Rectal smooth muscle tissue (tissue), 1 donor: ENCODE measurements at regions not wholly inside any gene's neighbourhood (a gene's known extent, or its start where the extent isn't known, plus 50 kb on each side); places are given as distances from the start of the nearest gene placed in this dataset.

Experiments
- H3K27ac ChIP-seq: one replicate; pipeline ENCODE4 v1.7.0; 2013; ENCODE audit warnings: low read depth, low read length, inconsistent platforms
- H3K27me3 ChIP-seq: one replicate; pipeline ENCODE4 v1.7.0; 2013; ENCODE audit warnings: low read length; ENCODE audit not compliant: control insufficient read depth, insufficient read depth
- H3K36me3 ChIP-seq: one replicate; pipeline ENCODE4 v1.7.0; 2013; ENCODE audit warnings: low read length; ENCODE audit not compliant: control insufficient read depth, insufficient read depth
- H3K4me1 ChIP-seq: one replicate; pipeline ENCODE4 v1.7.0; 2013; ENCODE audit warnings: low read length; ENCODE audit not compliant: control insufficient read depth, insufficient read depth
- H3K4me3 ChIP-seq: one replicate; pipeline ENCODE4 v1.7.0; 2013; ENCODE audit warnings: low read length
- H3K9ac ChIP-seq: one replicate; pipeline ENCODE4 v1.7.0; 2013; ENCODE audit warnings: low read length

GRCh38 chr6:21648475-21649050 is 55.0 kb downstream of the SOX4 start:
- Histone ChIP-seq H3K27ac (no peak overlapping the region), H3K9ac (no peak overlapping the region), H3K4me1 (no peaks in the 10 kb centered on the region), H3K36me3 (no peaks in the 10 kb centered on the region), H3K27me3 (no peaks in the 10 kb centered on the region), H3K4me3 (no peak overlapping the region)

- Histone ChIP-seq H3K4me3 (no peak overlapping the region), H3K27me3 (no peaks in the 10 kb centered on the region), H3K36me3 (no peaks in the 10 kb centered on the region), H3K4me1 (no peaks in the 10 kb centered on the region), H3K9ac (no peak overlapping the region), H3K27ac (no peak overlapping the region)
Observed at GRCh38 chr6:21653323-21653722, 59.8 kb downstream of the SOX4 start.

- Histone ChIP-seq H3K4me1 (no peaks in the 10 kb centered on the region), H3K36me3 (no peaks in the 10 kb centered on the region), H3K27ac (no peak overlapping the region), H3K4me3 (no peak overlapping the region), H3K9ac (no peak overlapping the region), H3K27me3 (no peaks in the 10 kb centered on the region)
Observed at GRCh38 chr6:21653905-21654304, 60.4 kb downstream of the SOX4 start.

- no peak overlapping the region for H3K4me3 ChIP-seq
- H3K27me3 ChIP-seq: no peaks in the 10 kb centered on the region
- H3K4me1 ChIP-seq: no peaks in the 10 kb centered on the region
- no peak overlapping the region for H3K27ac ChIP-seq
- H3K36me3 ChIP-seq: no peaks in the 10 kb centered on the region
- no peak overlapping the region for H3K9ac ChIP-seq
Observed at GRCh38 chr6:21654361-21654760, 60.8 kb downstream of the SOX4 start.

GRCh38 chr6:21663966-21664313 is 70.4 kb downstream of the SOX4 start:
- Histone ChIP-seq H3K27me3 (peaks cover 9% of the 10 kb centered on the region), H3K27ac (no peak overlapping the region), H3K4me1 (peaks cover 4% of the 10 kb centered on the region), H3K4me3 (peak overlapping the region; percentile 84), H3K9ac (no peak overlapping the region), H3K36me3 (no peaks in the 10 kb centered on the region)

GRCh38 chr6:21664314-21665109 is 71.0 kb downstream of the SOX4 start:
- Histone ChIP-seq H3K27ac (no peak overlapping the region), H3K9ac (no peak overlapping the region), H3K36me3 (no peaks in the 10 kb centered on the region), H3K27me3 (peaks cover 9% of the 10 kb centered on the region), H3K4me1 (peaks cover 4% of the 10 kb centered on the region), H3K4me3 (peak overlapping the region; percentile 84)

- H3K4me1 ChIP-seq: peaks cover 4% of the 10 kb centered on the region
- H3K9ac ChIP-seq: no peak overlapping the region
- no peaks in the 10 kb centered on the region for H3K36me3 ChIP-seq
- H3K27me3 ChIP-seq: peaks cover 9% of the 10 kb centered on the region
- peak overlapping the region; percentile 84 for H3K4me3 ChIP-seq
- H3K27ac ChIP-seq: no peak overlapping the region
Observed at GRCh38 chr6:21665110-21665391, 71.5 kb downstream of the SOX4 start.

GRCh38 chr6:21665392-21666200 is 72.0 kb downstream of the SOX4 start:
- no peak overlapping the region for H3K27ac ChIP-seq

GRCh38 chr6:21666201-21666691 is 72.7 kb downstream of the SOX4 start:
- Histone ChIP-seq H3K27me3 (peaks cover 9% of the 10 kb centered on the region), H3K36me3 (no peaks in the 10 kb centered on the region), H3K4me1 (peaks cover 6% of the 10 kb centered on the region), H3K9ac (no peak overlapping the region), H3K27ac (peak overlapping the region; percentile 63), H3K4me3 (peak overlapping the region; percentile 84)

More at GRCh38 chr6:21665392-21666200, 72.0 kb downstream of the SOX4 start:
- no peak overlapping the region for H3K9ac ChIP-seq
- H3K27me3 ChIP-seq: peaks cover 9% of the 10 kb centered on the region
- H3K36me3 ChIP-seq: no peaks in the 10 kb centered on the region
- H3K4me3 ChIP-seq: peak overlapping the region; percentile 84
- H3K4me1 ChIP-seq: peaks cover 6% of the 10 kb centered on the region

- Histone ChIP-seq H3K4me1 (peaks cover 6% of the 10 kb centered on the region), H3K9ac (no peak overlapping the region), H3K36me3 (no peaks in the 10 kb centered on the region), H3K27me3 (peaks cover 9% of the 10 kb centered on the region), H3K4me3 (peak overlapping the region; percentile 84), H3K27ac (peak overlapping the region; percentile 63)
Observed at GRCh38 chr6:21666853-21667681, 73.5 kb downstream of the SOX4 start.

- Histone ChIP-seq H3K4me1 (peaks cover 6% of the 10 kb centered on the region), H3K27ac (no peak overlapping the region), H3K9ac (no peak overlapping the region), H3K27me3 (peaks cover 9% of the 10 kb centered on the region), H3K36me3 (no peaks in the 10 kb centered on the region), H3K4me3 (no peak overlapping the region)
Observed at GRCh38 chr6:21668795-21669194, 75.2 kb downstream of the SOX4 start.

- Histone ChIP-seq H3K4me3 (no peak overlapping the region), H3K9ac (no peak overlapping the region), H3K27ac (no peak overlapping the region), H3K27me3 (no peaks in the 10 kb centered on the region), H3K4me1 (no peaks in the 10 kb centered on the region), H3K36me3 (no peaks in the 10 kb centered on the region)
Observed at GRCh38 chr6:21676769-21677168, 83.2 kb downstream of the SOX4 start.
